ENCODE measurements at regions not wholly inside any gene's neighbourhood (a gene's known extent, or its start where the extent isn't known, plus 50 kb on each side); places are given as distances from the start of the nearest gene placed in this dataset.

DNA sequence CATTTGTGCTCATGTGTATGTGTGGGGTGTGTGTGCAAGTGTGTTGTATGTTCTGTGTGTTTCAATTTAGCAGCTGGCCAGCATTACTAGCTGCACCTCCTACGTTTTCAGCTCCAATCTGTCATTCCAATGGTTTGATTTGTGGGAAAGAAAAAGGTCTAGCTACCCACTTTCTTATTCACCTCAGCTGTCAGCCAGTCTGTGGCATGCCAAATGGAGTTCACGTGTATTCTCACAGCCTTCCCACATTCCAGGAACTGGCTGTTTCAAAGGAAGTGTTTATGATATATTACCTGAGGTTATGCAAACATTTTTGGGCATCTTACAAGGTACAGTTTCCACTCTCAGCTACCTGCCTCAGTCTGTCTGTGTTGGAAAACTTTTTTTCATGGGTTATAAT lies 220.2 kb upstream of the CPNE8 start:
- no peak for DNase-seq (ENCODE audit: low spot score)

DNA sequence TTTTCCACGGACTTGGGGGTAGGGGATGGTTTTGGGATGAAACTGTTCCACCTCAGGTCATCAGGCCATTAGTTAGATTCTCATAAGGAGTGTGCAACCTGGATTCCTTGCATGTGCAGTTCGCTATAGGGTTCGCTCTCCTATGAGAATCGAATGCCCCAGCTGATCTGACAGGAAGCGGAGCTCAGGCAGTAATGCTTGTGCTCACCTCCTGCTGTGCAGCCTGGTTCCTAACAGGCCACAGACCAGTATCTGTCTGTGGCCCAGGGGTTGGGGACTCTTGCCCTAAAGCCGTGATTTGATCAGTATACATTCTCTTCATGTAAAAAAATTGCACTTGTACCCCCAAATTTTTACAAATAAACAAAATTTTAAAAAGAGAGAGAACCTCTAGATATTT lies 219.4 kb upstream of the CPNE8 start:
- DNase-seq (ENCODE audit: low spot score), result no peak

GRCh38 chr12:39123580-39124253 lies 218.3 kb upstream of the CPNE8 start:
- no peak for DNase-seq (ENCODE audit: low spot score)

DNA sequence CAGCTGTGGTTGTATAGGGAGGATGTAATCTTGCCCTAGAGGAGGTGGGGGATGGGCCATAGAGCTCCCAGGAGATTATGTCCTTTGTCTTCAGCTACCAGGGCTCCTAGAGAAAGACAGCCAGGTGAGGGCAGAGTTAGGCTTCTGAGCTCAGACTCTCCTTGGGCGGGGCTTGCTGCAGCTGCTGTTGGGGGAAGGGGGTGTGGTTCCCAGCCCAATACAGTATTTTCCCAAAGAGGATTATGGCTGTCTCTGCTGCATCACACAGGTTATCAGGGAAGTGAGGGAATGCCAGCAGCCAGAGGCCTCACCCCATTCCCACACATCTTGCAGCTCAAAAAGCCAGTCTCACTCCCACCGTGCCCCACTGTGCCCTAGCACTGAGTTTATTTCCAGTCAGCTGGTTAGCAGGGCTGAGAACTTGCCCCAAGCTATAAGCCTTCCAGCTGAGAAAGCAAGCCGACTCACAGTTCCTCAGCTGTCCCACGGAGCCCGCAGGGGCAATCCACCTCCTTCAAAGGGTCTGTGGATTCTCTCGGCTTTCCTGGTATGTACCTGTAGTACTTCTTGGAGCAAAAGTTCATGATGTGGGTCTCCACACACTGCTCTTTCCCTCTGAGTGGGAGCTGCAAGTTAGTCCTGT lies 217.3 kb upstream of the CPNE8 start:
- DNase-seq (ENCODE audit: low spot score), result no peak

DNA sequence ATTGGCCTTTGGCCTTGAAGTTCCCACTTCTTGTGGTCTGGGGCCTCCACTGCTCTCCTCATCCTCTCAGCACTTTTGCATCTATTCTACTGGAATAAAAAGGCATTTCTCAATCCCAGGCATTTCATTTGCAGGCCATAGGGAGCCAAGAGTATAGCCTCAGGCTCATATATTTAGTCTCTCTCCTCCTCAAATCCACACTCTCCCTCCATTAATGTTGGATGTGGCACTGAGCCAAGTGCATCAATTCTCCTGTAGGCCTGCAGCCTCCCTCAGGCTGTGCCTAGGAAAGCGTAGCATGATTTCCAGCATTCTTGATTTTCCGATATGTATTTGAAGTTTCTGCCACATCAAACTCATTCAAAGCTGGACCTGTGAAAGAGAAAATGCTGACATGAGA lies 211.5 kb upstream of the CPNE8 start:
- DNase-seq (ENCODE audit: low spot score), result no peak

DNA sequence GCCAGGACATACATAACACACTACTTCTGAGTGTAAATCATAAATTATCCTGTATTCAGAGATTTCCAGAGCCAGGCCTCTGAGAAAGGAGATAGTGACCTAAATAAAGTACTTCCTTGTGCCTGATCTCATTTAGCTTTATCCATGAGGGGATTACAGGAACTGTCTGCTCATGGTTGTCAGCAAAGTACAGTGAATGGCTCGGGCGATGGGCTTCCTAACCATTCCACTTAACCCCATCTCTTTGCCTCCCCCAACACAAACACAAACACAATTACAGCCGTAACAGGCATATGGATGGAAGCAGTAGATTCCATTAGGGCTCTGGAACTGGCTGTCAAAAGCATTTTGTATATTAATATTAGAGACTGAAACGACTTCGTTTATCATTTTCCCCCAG lies 206.7 kb upstream of the CPNE8 start:
- DNase-seq (ENCODE audit: low spot score), result no peak

- no peak for DNase-seq (ENCODE audit: low spot score)
Measured at GRCh38 chr12:39105111-39105510, 199.7 kb upstream of the CPNE8 start.

DNA sequence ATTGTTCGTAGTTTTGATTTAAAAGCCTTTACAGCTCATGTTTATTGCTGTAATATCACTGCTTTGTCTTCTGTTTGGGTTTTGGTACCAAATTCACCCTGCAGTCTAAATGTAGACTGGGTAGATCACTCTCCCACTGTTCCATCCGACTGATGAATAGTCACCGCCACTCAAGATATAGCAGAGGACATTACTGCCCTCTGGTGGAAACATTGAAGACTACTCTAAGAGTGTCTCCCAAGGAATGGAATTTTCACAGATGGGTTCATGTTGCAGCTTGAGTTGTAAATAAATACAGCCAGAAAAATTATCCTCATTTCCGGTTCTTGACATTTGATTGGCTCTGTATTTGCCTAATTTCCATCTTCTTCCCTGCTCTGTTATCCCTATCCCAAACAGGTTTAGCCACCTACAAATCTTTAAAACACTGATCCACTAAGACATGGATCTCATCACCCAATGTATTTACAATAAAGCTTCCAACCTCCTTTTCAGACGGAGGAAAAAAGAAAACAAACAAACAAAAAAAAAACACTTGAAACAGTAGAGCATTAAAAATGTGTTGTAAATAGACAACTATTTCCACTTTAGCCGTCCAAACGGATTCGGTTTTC lies 198.3 kb upstream of the CPNE8 start:
- peak; percentile 70 for DNase-seq (ENCODE audit: low spot score)

- no peak for DNase-seq (ENCODE audit: low spot score)
Measured at GRCh38 chr12:39102474-39103209, 197.3 kb upstream of the CPNE8 start.

DNA sequence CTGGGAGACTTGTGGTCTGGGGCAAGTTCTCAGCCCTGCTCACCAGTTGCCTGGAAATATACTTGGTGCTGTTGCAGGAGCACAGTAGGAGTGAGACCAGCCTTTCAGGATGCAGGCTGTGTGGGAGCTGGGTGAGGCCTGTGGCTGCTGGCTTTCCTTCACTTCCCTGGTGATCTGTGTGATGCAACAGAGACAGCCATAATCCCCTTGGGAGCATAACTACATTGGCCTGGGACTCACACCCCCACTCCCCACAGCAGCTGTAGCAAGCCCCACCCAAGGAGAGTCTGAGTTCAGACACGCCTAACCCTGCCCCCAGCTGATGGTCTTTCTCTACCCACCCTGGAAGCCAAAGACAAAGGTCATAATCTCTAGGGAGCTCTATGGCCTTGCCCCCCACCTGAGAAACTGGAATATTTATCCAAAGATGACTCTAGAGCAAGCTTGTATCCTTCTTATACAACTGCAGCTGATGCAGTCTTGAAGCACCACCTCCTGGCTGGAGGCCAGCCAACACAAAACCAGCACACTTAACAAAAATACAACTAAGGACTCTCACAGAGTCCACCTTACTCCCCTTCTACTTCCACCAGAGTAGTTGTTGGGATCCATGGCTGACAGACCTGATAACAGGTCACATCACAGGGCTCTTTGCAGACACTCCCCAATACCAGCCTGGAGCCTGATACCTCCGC lies 190.4 kb upstream of the CPNE8 start:
- DNase-seq (ENCODE audit: low spot score), result no peak

GRCh38 chr12:39081910-39082309 lies 176.5 kb upstream of the CPNE8 start:
- DNase-seq (ENCODE audit: low spot score), result no peak

GRCh38 chr12:39077226-39077625 lies 171.8 kb upstream of the CPNE8 start:
- no peak for DNase-seq (ENCODE audit: low spot score)

DNA sequence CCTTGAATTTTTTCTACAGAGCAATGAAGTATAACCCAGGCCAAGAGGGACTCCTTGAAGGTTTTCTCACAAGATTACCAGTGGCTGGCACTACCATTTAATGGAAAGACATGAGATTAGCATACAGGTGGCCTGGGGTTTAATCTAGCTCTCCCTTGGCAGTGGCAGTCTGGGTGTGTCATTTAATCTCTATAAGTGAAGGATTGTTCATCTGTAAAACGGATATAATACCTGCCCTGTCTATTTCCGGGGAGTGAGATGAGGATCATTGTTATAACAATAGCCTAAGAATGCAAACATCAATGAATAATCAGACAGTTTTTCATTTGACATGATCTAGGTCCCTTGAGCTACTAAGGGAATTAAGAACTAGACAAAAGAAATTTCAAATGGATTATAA lies 168.7 kb upstream of the CPNE8 start:
- no peak for DNase-seq (ENCODE audit: low spot score)

DNA sequence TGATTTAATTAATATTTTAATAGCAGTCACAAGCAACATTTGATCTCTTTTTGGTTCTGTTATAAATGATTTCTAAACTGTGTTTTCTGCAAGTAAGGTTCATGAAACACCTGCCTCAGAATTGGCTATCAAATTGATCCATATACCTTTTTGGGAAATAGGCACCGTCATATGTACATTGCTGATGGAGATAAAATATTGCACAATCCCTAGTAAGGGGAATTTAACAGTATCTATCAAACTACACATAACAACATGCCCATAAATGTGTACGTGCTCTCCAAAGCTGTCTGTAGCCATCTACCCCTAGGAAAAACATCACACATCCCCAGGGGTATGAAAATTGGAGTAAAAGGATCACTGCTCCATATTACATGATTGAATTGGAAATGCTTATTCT lies 167.3 kb upstream of the CPNE8 start:
- DNase-seq (ENCODE audit: low spot score), result no peak

DNA sequence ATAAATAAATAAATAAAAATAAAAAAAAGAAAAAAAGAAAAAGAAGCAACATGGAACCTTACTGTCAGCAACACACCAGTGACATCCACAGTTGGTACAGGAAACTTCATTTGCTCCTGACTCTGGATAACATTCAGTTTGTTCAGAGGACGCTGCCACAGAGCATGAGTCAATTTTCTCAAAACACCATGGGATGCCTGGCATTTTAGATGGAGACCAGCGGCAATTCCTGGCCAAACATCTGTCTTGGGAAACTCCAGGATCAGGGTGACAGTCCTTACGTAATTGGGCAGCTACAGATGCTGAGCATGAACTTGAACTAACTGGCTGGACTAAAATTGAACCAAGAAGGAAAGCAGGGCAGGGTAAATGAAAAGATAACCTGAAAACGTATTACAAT lies 166.2 kb upstream of the CPNE8 start:
- DNase-seq (ENCODE audit: low spot score), result no peak

GRCh38 chr12:39070775-39071174 lies 165.4 kb upstream of the CPNE8 start:
- DNase-seq (ENCODE audit: low spot score), result peak; percentile 23

DNA sequence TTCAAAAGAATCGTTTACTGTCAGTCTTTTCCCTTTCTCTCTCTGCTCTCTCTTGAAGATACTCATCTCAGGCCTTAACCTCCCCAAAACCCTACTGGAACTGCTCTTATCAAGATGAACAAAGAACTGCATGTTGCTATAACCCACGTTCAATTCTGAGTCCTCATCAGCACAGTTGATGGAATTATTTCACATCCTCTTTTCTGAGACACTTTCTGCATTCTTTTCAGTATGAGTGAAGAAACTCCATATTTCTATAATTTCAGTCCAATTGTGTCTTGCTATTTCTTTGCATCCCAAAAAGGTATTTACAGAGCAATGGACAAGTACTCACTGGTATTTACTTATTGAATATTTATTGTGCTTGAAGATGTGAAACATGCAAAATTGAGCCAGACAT lies 160.1 kb upstream of the CPNE8 start:
- DNase-seq (ENCODE audit: low spot score), result no peak

DNA sequence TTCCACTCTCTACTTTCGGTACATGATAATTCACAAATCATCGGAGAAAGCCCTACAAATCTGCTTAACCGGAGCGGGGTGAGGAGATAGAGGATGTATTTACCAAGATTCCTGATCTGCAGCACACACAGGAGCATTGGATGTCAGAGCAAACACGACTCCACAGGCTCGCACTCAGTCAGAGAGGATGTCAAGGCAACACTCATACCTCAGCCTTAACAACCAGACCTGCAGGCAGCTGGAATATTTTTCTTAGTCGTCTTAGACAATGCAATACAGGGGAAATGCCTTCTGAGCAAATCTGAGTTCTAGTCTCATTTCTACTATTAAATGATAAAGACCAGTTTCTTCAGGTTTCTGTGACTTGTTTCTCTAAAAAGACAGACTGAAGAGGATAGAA lies 159.3 kb upstream of the CPNE8 start:
- DNase-seq (ENCODE audit: low spot score), result no peak

DNA sequence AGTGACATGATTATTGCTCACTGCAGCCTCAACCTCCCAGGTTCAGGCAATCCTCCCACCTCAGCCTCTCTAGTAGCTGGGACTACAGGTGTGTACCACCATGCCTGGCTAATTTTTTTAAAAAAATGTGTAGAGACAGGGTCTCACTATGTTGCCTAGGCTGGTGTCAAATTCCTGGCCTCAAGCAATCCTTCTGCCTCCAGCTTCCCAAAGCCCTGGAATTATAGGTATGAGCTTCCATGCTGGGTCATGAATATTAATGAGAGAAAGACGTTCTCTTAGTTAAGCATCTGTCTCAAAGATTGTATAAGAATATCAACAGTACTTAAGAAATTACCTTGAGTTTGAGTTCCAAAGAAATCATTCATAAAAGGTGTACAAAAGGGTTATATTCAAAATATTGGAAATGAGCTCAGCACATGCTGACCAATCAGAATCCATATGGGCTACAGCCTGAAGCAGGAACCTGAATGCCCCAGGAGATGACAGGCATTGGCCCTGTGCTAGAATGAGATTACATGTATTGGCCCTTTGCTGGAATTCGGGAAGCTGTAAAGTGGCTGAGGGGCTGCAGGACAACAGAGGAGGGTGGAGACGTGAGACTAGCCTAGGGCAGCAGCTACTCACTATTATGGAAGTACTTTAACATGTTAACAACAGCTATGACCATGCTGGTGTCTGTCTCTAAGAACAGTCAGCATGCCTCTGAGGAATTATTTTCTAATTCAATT lies 157.0 kb upstream of the CPNE8 start:
- DNase-seq (ENCODE audit: low spot score), result no peak

GRCh38 chr12:39061576-39061975 lies 156.2 kb upstream of the CPNE8 start:
- no peak for DNase-seq (ENCODE audit: low spot score)

DNA sequence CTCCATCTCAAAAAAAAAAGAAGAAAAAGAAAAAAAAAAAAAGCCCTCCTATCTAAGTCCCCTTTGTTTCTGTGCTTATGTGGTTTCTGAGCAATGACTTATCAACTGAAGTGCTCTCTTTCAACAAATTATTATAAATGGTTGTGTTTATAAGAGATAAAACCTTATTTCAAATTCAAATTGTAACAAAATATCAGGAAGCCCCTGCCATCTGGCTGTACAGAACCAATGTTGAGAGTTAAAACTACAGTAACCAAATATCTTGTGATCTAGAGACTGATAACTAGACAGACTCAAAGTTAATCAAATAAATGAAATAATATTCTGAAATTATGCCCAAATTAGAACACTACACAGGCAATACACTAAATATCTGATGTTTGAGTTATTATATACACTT lies 143.0 kb upstream of the CPNE8 start:
- DNase-seq (ENCODE audit: low spot score), result no peak

Measured in H4 (cell line).